ENCODE measurements at regions not wholly inside any gene's neighbourhood (a gene's known extent, or its start where the extent isn't known, plus 50 kb on each side); places are given as distances from the start of the nearest gene placed in this dataset.
"Not testable (repeated sequence)": the region's sequence is repeated elsewhere in the genome, so short reads cannot be mapped to it uniquely, and the experiment has no call there.

- TF ChIP-seq GLIS3 (CRISPR knock-in tag; IDR thresholded peaks at IDR 0.05) = no peak
- no peak for TF ChIP-seq ZC3H10 (CRISPR knock-in tag; IDR thresholded peaks at IDR 0.05)
- TF ChIP-seq CREB5 (CRISPR knock-in tag; IDR thresholded peaks at IDR 0.05; ENCODE audit: low read depth) = no peak
- no peak for TF ChIP-seq RARB (CRISPR knock-in tag; IDR thresholded peaks at IDR 0.05)
- TF ChIP-seq BACH2 (CRISPR knock-in tag; IDR thresholded peaks at IDR 0.05; ENCODE audit: borderline replicate concordance) = no peak
- no peak for TF ChIP-seq CSRNP3 (CRISPR knock-in tag; IDR thresholded peaks at IDR 0.05)
- no peak for TF ChIP-seq TSHZ2 (CRISPR knock-in tag; IDR thresholded peaks at IDR 0.05)
- TF ChIP-seq SNAI2 (CRISPR knock-in tag; IDR thresholded peaks at IDR 0.05) = no peak
- no peak for ATAC-seq
These were observed 149.5 kb downstream of the OR13H1 start for GRCh38 chrX:131693359-131693758.

GRCh38 chrX:131696989-131697388 is 153.1 kb downstream of the OR13H1 start:
- ATAC-seq = not testable (repeated sequence)

GRCh38 chrX:131703646-131704045 is 159.8 kb downstream of the OR13H1 start:
- ATAC-seq = no peak
- no peak for TF ChIP-seq ZNF8 (CRISPR knock-in tag; IDR thresholded peaks at IDR 0.05)
- TF ChIP-seq OSR1 (CRISPR knock-in tag; IDR thresholded peaks at IDR 0.05) = no peak
- TF ChIP-seq GLIS3 (CRISPR knock-in tag; IDR thresholded peaks at IDR 0.05) = no peak
- no peak for TF ChIP-seq PPARA (CRISPR knock-in tag; IDR thresholded peaks at IDR 0.05; ENCODE audit: borderline replicate concordance)
- no peak for TF ChIP-seq ZNF565 (CRISPR knock-in tag; conservative IDR thresholded peaks at IDR 0.05; ENCODE audit: low read depth)
- TF ChIP-seq TSHZ2 (CRISPR knock-in tag; IDR thresholded peaks at IDR 0.05) = no peak
- TF ChIP-seq ZFP3 (CRISPR knock-in tag; IDR thresholded peaks at IDR 0.05) = no peak
- no peak for TF ChIP-seq ZNF70 (CRISPR knock-in tag; IDR thresholded peaks at IDR 0.05)
- no peak for TF ChIP-seq BACH2 (CRISPR knock-in tag; IDR thresholded peaks at IDR 0.05; ENCODE audit: borderline replicate concordance)
- TF ChIP-seq ZFP30 (CRISPR knock-in tag; IDR thresholded peaks at IDR 0.05) = no peak

- ATAC-seq = peak; percentile 92
- TF ChIP-seq ZFP3 (CRISPR knock-in tag; IDR thresholded peaks at IDR 0.05) (peak; percentile 58; the same call in 1 of the 2 replicates), GLIS3 (CRISPR knock-in tag; IDR thresholded peaks at IDR 0.05) (0 out of 2 replicates have a peak, but pooled peaks have one; percentile 9), OSR1 (CRISPR knock-in tag; IDR thresholded peaks at IDR 0.05) (no peak)
These were observed 160.3 kb downstream of the OR13H1 start for GRCh38 chrX:131704136-131704695.

- ATAC-seq = no peak
- TF ChIP-seq OSR1 (CRISPR knock-in tag; IDR thresholded peaks at IDR 0.05) = no peak
These were observed 165.7 kb downstream of the OR13H1 start for GRCh38 chrX:131709553-131709952.

- ATAC-seq = peak; percentile 18; the same call in 1 of the 3 replicates
- TF ChIP-seq ESRRG (CRISPR knock-in tag; IDR thresholded peaks at IDR 0.05) = no peak
- TF ChIP-seq ZNF70 (CRISPR knock-in tag; IDR thresholded peaks at IDR 0.05) = no peak
- TF ChIP-seq BACH2 (CRISPR knock-in tag; IDR thresholded peaks at IDR 0.05; ENCODE audit: borderline replicate concordance) = no peak
- TF ChIP-seq CSRNP3 (CRISPR knock-in tag; IDR thresholded peaks at IDR 0.05) = no peak
- no peak for TF ChIP-seq ZFP3 (CRISPR knock-in tag; IDR thresholded peaks at IDR 0.05)
- TF ChIP-seq RARB (CRISPR knock-in tag; IDR thresholded peaks at IDR 0.05) = no peak
- TF ChIP-seq ISL1 (CRISPR knock-in tag; IDR thresholded peaks at IDR 0.05) = no peak
- no peak for TF ChIP-seq CSDC2 (CRISPR knock-in tag; IDR thresholded peaks at IDR 0.05)
- TF ChIP-seq ZNF565 (CRISPR knock-in tag; conservative IDR thresholded peaks at IDR 0.05; ENCODE audit: low read depth) = no peak
- TF ChIP-seq POU6F1 (CRISPR knock-in tag; IDR thresholded peaks at IDR 0.05; ENCODE audit: borderline replicate concordance, low read depth) = no peak
- TF ChIP-seq ARNTL (CRISPR knock-in tag; IDR thresholded peaks at IDR 0.05; ENCODE audit: borderline replicate concordance, low read depth) = no peak
These were observed 167.6 kb downstream of the OR13H1 start for GRCh38 chrX:131711478-131711867.

Measured in SK-N-SH treated with all-trans-retinoic acid at 6 μM for 48 hours (cell line).